SH-SY5Y (cell line): ENCODE measurements at regions not wholly inside any gene's neighbourhood (a gene's known extent, or its start where the extent isn't known, plus 50 kb on each side); places are given as distances from the start of the nearest gene placed in this dataset.

ENCODE experiments used
- GATA2 ChIP-seq: IDR thresholded peaks from 2 replicates; pipeline ENCODE4 v1.6.1; 2011; ENCODE audit warnings: mild to moderate bottlenecking, low read depth, low read length
- GATA3 ChIP-seq: IDR thresholded peaks from 2 replicates; pipeline ENCODE4 v1.6.1; 2011; ENCODE audit warnings: low read depth, mild to moderate bottlenecking, low read length, moderate library complexity

DNA sequence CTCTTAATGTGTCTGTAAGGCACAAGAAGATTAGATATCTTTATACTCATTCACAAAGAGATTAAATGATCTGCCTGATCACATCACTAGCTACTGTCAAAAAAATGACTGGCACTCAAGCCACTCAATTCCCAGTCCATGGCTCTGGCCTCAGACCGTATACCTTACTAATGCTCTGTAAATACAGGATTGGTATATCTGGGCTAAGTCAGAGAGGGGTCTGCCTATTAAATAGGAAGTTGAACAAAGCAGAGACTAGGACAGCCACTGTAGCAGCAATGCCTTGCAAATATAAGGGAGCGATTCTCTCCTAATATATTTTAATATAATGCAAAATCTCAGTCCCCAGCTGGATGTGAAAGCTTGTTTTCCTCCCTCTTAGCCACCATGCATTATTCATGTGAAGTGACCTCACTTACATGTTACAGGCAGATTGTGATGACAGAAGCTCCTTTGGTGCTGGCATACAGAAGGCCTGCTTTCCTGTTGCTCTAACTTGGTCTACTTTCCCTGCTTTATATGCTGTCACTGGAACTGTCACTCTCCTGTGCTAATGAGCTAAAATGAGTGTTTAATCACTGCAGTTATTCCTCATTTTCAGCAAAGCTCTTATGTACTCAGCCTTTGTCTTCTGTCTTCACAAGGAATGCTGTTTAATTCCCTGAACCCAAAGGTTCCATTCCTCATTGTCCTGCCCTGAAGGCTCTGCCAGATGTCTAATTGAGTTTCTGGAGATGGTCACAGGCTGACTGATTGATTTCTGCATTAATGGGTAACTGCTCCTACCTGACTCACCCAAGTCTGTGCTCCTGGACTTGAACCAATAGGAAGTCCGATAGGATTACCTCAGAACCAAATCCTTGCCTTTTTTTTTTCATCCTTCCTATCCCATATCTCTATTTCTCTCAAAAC, 578.2 kb downstream of the KLHL13 start:
- TF ChIP-seq GATA2: no peak
- TF ChIP-seq GATA3: no peak
